T-cell (primary cell): ENCODE measurements at regions not wholly inside any gene's neighbourhood (a gene's known extent, or its start where the extent isn't known, plus 50 kb on each side); places are given as distances from the start of the nearest gene placed in this dataset.

Source experiments
- ATAC-seq, 4 experiments: fragments of 200-7000 bp in 3 of 4; fragments of 150-1000 bp in 1 of 4; cut with Tn5 transposase; replicated peaks in 1 of 4; 1 replicate in 3 of 4; 2 replicates in 1 of 4; pipeline ENCODE4 v1.10.0; 2021; ENCODE audit warnings: moderate library complexity in 3 of 4, mild to moderate bottlenecking in 2 of 4, moderate number of reproducible peaks in 1 of 4
- CTCF ChIA-PET, 2 donors: fragments of 300-600 bp; sonication (Branson Sonifier 250); formaldehyde crosslinking; loops; one replicate each; lab custom pipeline; 2022; ENCODE audit warnings: antibody characterized with exemption in 2 of 2; lab: Charles Lee
- POLR2A ChIA-PET, 2 donors: fragments of 300-600 bp; sonication (Branson Sonifier 250); formaldehyde crosslinking; loops; one replicate each; lab custom pipeline; 2022; ENCODE audit warnings: antibody characterized with exemption in 2 of 2; lab: Charles Lee
- DNase-seq, 35 experiments: peaks; one replicate each; pipeline versions ENCODE4 v3.0.0 to v3.0.0-alpha.2; 2013 to 2023
- H3K27ac ChIP-seq: one replicate; pipeline ENCODE4 v1.5.1; 2013; ENCODE audit warnings: low read length
- H3K27me3 ChIP-seq, 2 experiments: replicated peaks in 1 of 2; 1 replicate in 1 of 2; 2 replicates in 1 of 2; pipeline versions ENCODE4 v1.6.1 to v1.7.0; 2013; ENCODE audit warnings: low read length in 1 of 2, mixed read lengths in 1 of 2; ENCODE audit not compliant: control insufficient read depth in 2 of 2, insufficient read depth in 2 of 2; ENCODE audit errors: extremely low read depth in 1 of 2
- H3K36me3 ChIP-seq, 2 donors: 1 replicate in 1 of 2; 2 replicates in 1 of 2; pipeline versions ENCODE4 v1.6.1 to v1.7.0; 2013; ENCODE audit warnings: low read length in 1 of 2; ENCODE audit not compliant: control insufficient read depth in 2 of 2, insufficient read depth in 1 of 2; ENCODE audit errors: extremely low read depth in 1 of 2
- H3K4me1 ChIP-seq, 2 experiments: 1 replicate in 1 of 2; 2 replicates in 1 of 2; pipeline versions ENCODE4 v1.6.1 to v1.7.0; 2013; ENCODE audit warnings: low read length in 2 of 2, mixed read lengths in 1 of 2; ENCODE audit not compliant: insufficient read depth in 2 of 2, control insufficient read depth in 1 of 2; ENCODE audit errors: extremely low read depth in 1 of 2
- H3K4me3 ChIP-seq, 2 donors: 1 replicate in 1 of 2; 2 replicates in 1 of 2; pipeline versions ENCODE4 v1.5.1 to v1.7.0; 2013; ENCODE audit warnings: mild to moderate bottlenecking in 2 of 2, low read length in 1 of 2, moderate library complexity in 1 of 2; ENCODE audit not compliant: control insufficient read depth in 1 of 2; ENCODE audit errors: extremely low read depth in 1 of 2
- H3K9me3 ChIP-seq: 2 replicates; pipeline ENCODE4 v1.7.0; 2013
- H3K27ac Mint-ChIP-seq, 2 donors: one replicate each; pipeline ENCODE4 v1.8.0; 2020 to 2021; ENCODE audit warnings: mild to moderate bottlenecking in 2 of 2, mixed read lengths in 2 of 2
- H3K27me3 Mint-ChIP-seq, 2 donors: one replicate each; pipeline ENCODE4 v1.8.0; 2021 to 2022; ENCODE audit warnings: mixed read lengths in 2 of 2
- H3K36me3 Mint-ChIP-seq: one replicate; pipeline ENCODE4 v1.8.0; 2021; ENCODE audit warnings: mixed read lengths
- H3K4me1 Mint-ChIP-seq, 3 donors: one replicate each; pipeline ENCODE4 v1.8.0; 2020 to 2022; ENCODE audit warnings: mixed read lengths in 3 of 3, mild to moderate bottlenecking in 1 of 3
- H3K4me3 Mint-ChIP-seq, 3 donors: one replicate each; pipeline ENCODE4 v1.8.0; 2020 to 2022; ENCODE audit warnings: mild to moderate bottlenecking in 3 of 3, mixed read lengths in 3 of 3, moderate library complexity in 3 of 3
- H3K9me3 Mint-ChIP-seq, 3 donors: one replicate each; pipeline ENCODE4 v1.8.0; 2020 to 2022; ENCODE audit warnings: mixed read lengths in 3 of 3
- WGBS: methylation state at CpG from one replicate; pipeline ENCODE4 v1.1.5; 2013; ENCODE audit warnings: missing lambda C conversion rate; ENCODE audit not compliant: insufficient coverage; 5-methylcytosine and 5-hydroxymethylcytosine counted together

- DNase-seq, result no peak
- ATAC-seq, result no peak
- ChIA-PET POLR2A (no interaction called here), CTCF (no interaction called here)
- Mint-ChIP-seq H3K27me3 (peaks cover 10 to 14% of the 10 kb centered on the region in 2 donors), H3K4me1 (no peaks in the 10 kb centered on the region), H3K27ac (no peak overlapping the region), H3K4me3 (no peak overlapping the region), H3K9me3 (no peaks in the 10 kb centered on the region), H3K36me3 (no peaks in the 10 kb centered on the region)
- Histone ChIP-seq H3K27me3 (peaks cover 0 to 2% of the 10 kb centered on the region in 2 experiments), H3K4me1 (no peaks in the 10 kb centered on the region), H3K27ac (no peak overlapping the region), H3K36me3 (no peaks in the 10 kb centered on the region), H3K4me3 (no peak overlapping the region), H3K9me3 (no peaks in the 10 kb centered on the region)
- WGBS, result no CpG with 5 or more reads among the region's 1 CpG
These were observed 405.9 kb downstream of the TLE4 start for GRCh38 chr9:79977510-79978197.

- Histone ChIP-seq H3K4me1 (no peaks in the 10 kb centered on the region), H3K36me3 (no peaks in the 10 kb centered on the region), H3K9me3 (no peaks in the 10 kb centered on the region), H3K27ac (no peak overlapping the region), H3K4me3 (no peak overlapping the region), H3K27me3 (peaks cover 0 to 2% of the 10 kb centered on the region in 2 experiments)
- Mint-ChIP-seq H3K27me3 (peaks cover 10 to 12% of the 10 kb centered on the region in 2 donors), H3K4me1 (no peaks in the 10 kb centered on the region), H3K4me3 (no peak overlapping the region), H3K9me3 (no peaks in the 10 kb centered on the region), H3K27ac (no peak overlapping the region), H3K36me3 (no peaks in the 10 kb centered on the region)
- DNase-seq (no peak), ATAC-seq (no peak)
- ChIA-PET POLR2A (no interaction called here), CTCF (no interaction called here)
- 84% methylated on average over 2 of the region's 10 CpGs for WGBS
These were observed 405.3 kb downstream of the TLE4 start for GRCh38 chr9:79977074-79977435.

GRCh38 chr9:79976257-79977073 is 404.7 kb downstream of the TLE4 start:
- WGBS, result 100% methylated on average over 1 of the region's 16 CpGs
- Histone ChIP-seq H3K4me1 (no peaks in the 10 kb centered on the region), H3K27me3 (peaks cover 0 to 2% of the 10 kb centered on the region in 2 experiments), H3K36me3 (no peaks in the 10 kb centered on the region), H3K27ac (no peak overlapping the region), H3K9me3 (no peaks in the 10 kb centered on the region), H3K4me3 (no peak overlapping the region)
- Mint-ChIP-seq H3K36me3 (no peaks in the 10 kb centered on the region), H3K9me3 (no peaks in the 10 kb centered on the region), H3K27me3 (peaks cover 8 to 10% of the 10 kb centered on the region in 2 donors), H3K27ac (no peak overlapping the region), H3K4me1 (no peaks in the 10 kb centered on the region), H3K4me3 (no peak overlapping the region)
- ATAC-seq, result no peak
- POLR2A ChIA-PET, result no interaction called here
- DNase-seq, result no peak
- CTCF ChIA-PET, result no interaction called here

- Mint-ChIP-seq H3K27me3 (peaks cover 12 to 14% of the 10 kb centered on the region in 2 donors), H3K36me3 (no peaks in the 10 kb centered on the region), H3K4me1 (no peaks in the 10 kb centered on the region), H3K9me3 (no peaks in the 10 kb centered on the region), H3K27ac (no peak overlapping the region), H3K4me3 (no peak overlapping the region)
- ChIA-PET POLR2A (no interaction called here), CTCF (no interaction called here)
- Histone ChIP-seq H3K9me3 (no peaks in the 10 kb centered on the region), H3K4me3 (no peak overlapping the region), H3K27me3 (peaks cover 0 to 2% of the 10 kb centered on the region in 2 experiments), H3K27ac (no peak overlapping the region), H3K4me1 (no peaks in the 10 kb centered on the region), H3K36me3 (no peaks in the 10 kb centered on the region)
- 93% methylated on average over 4 of the region's 10 CpGs for WGBS
- DNase-seq, result no peak
- no peak for ATAC-seq
These were observed 404.0 kb downstream of the TLE4 start for GRCh38 chr9:79975621-79976256.

- POLR2A ChIA-PET, result no interaction called here
- H3K27ac ChIP-seq, result no peak overlapping the region
- ATAC-seq, result no peak
These were observed 403.1 kb downstream of the TLE4 start for GRCh38 chr9:79974806-79975422.

GRCh38 chr9:79973627-79974026 is 401.9 kb downstream of the TLE4 start:
- Mint-ChIP-seq H3K27me3 (peaks cover 13 to 18% of the 10 kb centered on the region in 2 donors), H3K9me3 (no peaks in the 10 kb centered on the region), H3K4me3 (no peak overlapping the region), H3K36me3 (no peaks in the 10 kb centered on the region), H3K4me1 (no peaks in the 10 kb centered on the region), H3K27ac (no peak overlapping the region)
- no peak overlapping the region for H3K4me3 ChIP-seq
- H3K27ac ChIP-seq, result no peak overlapping the region
- H3K9me3 ChIP-seq, result no peaks in the 10 kb centered on the region
- peaks cover 0 to 2% of the 10 kb centered on the region in 2 experiments for H3K27me3 ChIP-seq
- POLR2A ChIA-PET, result no interaction called here
- CTCF ChIA-PET, result no interaction called here
- no peak for ATAC-seq
- H3K4me1 ChIP-seq, result no peaks in the 10 kb centered on the region
- 60% methylated on average over 3 of the region's 3 CpGs for WGBS
- no peaks in the 10 kb centered on the region for H3K36me3 ChIP-seq
- no peak for DNase-seq

More at GRCh38 chr9:79974806-79975422, 403.1 kb downstream of the TLE4 start:
- peaks cover 13 to 15% of the 10 kb centered on the region in 2 donors for H3K27me3 Mint-ChIP-seq
- peaks cover 0 to 2% of the 10 kb centered on the region in 2 experiments for H3K27me3 ChIP-seq
- no peak overlapping the region for H3K27ac Mint-ChIP-seq
- no peaks in the 10 kb centered on the region for H3K4me1 Mint-ChIP-seq
- no peak overlapping the region for H3K4me3 Mint-ChIP-seq
- no peak for DNase-seq
- CTCF ChIA-PET, result interaction anchor here (0.6 kb wide), 2 partner anchors 188 to 220 kb away, joined by 4 to 5 read pairs; no protein-coding TSS in a partner anchor
- H3K9me3 Mint-ChIP-seq, result no peaks in the 10 kb centered on the region
- H3K9me3 ChIP-seq, result no peaks in the 10 kb centered on the region
- H3K4me3 ChIP-seq, result no peak overlapping the region
- WGBS, result no CpG with 5 or more reads among the region's 12 CpGs
- H3K36me3 ChIP-seq, result no peaks in the 10 kb centered on the region
- H3K36me3 Mint-ChIP-seq, result no peaks in the 10 kb centered on the region
- no peaks in the 10 kb centered on the region for H3K4me1 ChIP-seq
